IPS-20b (cell line): ENCODE measurements at regions not wholly inside any gene's neighbourhood (a gene's known extent, or its start where the extent isn't known, plus 50 kb on each side); places are given as distances from the start of the nearest gene placed in this dataset.

Experiments used
- H3K27ac ChIP-seq: one replicate; pipeline ENCODE4 v1.5.1; 2013; ENCODE audit warnings: low read length
- H3K27me3 ChIP-seq: 2 replicates; pipeline ENCODE4 v1.6.1; 2013; ENCODE audit warnings: mild to moderate bottlenecking, low read length, inconsistent platforms; ENCODE audit not compliant: insufficient read depth
- H3K36me3 ChIP-seq: 2 replicates; pipeline ENCODE4 v1.6.1; 2013; ENCODE audit warnings: low read depth, mild to moderate bottlenecking, inconsistent platforms, low read length, moderate library complexity; ENCODE audit not compliant: insufficient read depth
- H3K4me1 ChIP-seq: 2 replicates; pipeline ENCODE4 v1.6.1; 2013; ENCODE audit warnings: mild to moderate bottlenecking, control low read depth, inconsistent platforms, low read length, moderate library complexity; ENCODE audit not compliant: insufficient read depth
- H3K4me3 ChIP-seq: 2 replicates; pipeline ENCODE4 v1.5.1; 2013; ENCODE audit warnings: mild to moderate bottlenecking, low read length, inconsistent platforms
- H3K9ac ChIP-seq: 2 replicates; pipeline ENCODE4 v1.6.1; 2013; ENCODE audit warnings: low read depth, mild to moderate bottlenecking, inconsistent platforms, low read length, moderate library complexity
- H3K9me3 ChIP-seq: 2 replicates; pipeline ENCODE4 v1.6.1; 2013; ENCODE audit warnings: mild to moderate bottlenecking, low read depth, low read length, inconsistent platforms; ENCODE audit not compliant: insufficient read depth

DNA sequence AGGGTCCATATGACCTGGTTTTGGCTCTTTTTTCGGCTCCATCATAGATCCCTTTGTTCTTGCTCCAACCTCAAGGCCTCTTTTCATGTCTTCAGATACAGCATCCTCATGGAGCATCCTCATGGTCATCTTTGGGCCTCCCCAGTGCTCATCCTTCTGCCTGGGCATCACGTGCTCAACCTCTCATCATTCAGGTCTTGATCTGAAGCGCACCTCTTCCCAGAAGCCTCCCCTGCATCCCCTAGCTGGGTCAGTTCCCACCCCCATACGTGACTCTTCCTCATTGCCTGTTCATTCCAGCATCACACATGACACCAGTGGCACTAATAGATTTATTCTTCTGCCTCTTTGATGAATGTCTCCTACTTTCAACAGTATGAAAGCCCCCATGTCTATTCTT is 192.2 kb downstream of the MIAT start:
- Histone ChIP-seq H3K9me3 (no peaks in the 10 kb centered on the region), H3K4me1 (no peaks in the 10 kb centered on the region; the same call in 1 of the 2 replicates), H3K36me3 (no peaks in the 10 kb centered on the region), H3K9ac (no peak overlapping the region), H3K27me3 (no peaks in the 10 kb centered on the region; the same call in 1 of the 2 replicates), H3K4me3 (no peak overlapping the region), H3K27ac (no peak overlapping the region)

GRCh38 chr22:26851125-26851524 is 193.7 kb downstream of the MIAT start:
- Histone ChIP-seq H3K27me3 (no peaks in the 10 kb centered on the region; the same call in 1 of the 2 replicates), H3K27ac (no peak overlapping the region), H3K4me1 (no peaks in the 10 kb centered on the region; the same call in 1 of the 2 replicates), H3K9ac (no peak overlapping the region), H3K36me3 (no peaks in the 10 kb centered on the region), H3K4me3 (no peak overlapping the region), H3K9me3 (no peaks in the 10 kb centered on the region)

GRCh38 chr22:26852176-26852575 is 194.8 kb downstream of the MIAT start:
- H3K9ac ChIP-seq: no peak overlapping the region
- H3K27ac ChIP-seq: no peak overlapping the region
- H3K36me3 ChIP-seq: no peaks in the 10 kb centered on the region
- H3K4me1 ChIP-seq: no peaks in the 10 kb centered on the region; the same call in 1 of the 2 replicates
- H3K9me3 ChIP-seq: no peaks in the 10 kb centered on the region
- H3K27me3 ChIP-seq: no peaks in the 10 kb centered on the region; the same call in 1 of the 2 replicates
- H3K4me3 ChIP-seq: no peak overlapping the region

DNA sequence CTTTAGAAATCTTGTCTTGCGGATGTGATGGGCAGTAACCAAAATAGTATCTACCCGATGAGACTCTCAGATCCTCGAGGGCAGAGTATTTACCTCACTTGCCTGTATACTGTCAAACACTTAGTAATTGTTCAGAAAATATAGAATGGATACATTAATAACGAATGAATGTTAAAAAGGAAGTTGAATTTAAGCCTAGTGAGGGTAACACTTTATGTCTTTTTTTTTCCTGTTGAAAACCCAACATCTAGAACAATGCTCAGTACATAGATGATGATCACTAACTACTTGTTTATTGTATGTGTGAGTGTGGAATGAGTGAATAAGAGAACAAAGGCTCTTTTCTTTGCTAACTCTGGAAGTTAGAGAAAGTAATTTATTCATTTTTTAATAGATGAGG is 195.7 kb downstream of the MIAT start:
- H3K27me3 ChIP-seq: no peaks in the 10 kb centered on the region; the same call in 1 of the 2 replicates

GRCh38 chr22:26853495-26853894 is 196.1 kb downstream of the MIAT start:
- Histone ChIP-seq H3K4me3 (no peak overlapping the region), H3K27me3 (no peaks in the 10 kb centered on the region; the same call in 1 of the 2 replicates), H3K9ac (no peak overlapping the region), H3K4me1 (no peaks in the 10 kb centered on the region), H3K27ac (no peak overlapping the region), H3K9me3 (no peaks in the 10 kb centered on the region), H3K36me3 (no peaks in the 10 kb centered on the region)

More for the DNA sequence above, 195.7 kb downstream of the MIAT start:
- no peak overlapping the region for H3K9ac ChIP-seq
- H3K4me1 ChIP-seq: no peaks in the 10 kb centered on the region; the same call in 1 of the 2 replicates
- no peaks in the 10 kb centered on the region for H3K36me3 ChIP-seq
- no peak overlapping the region for H3K27ac ChIP-seq
- H3K9me3 ChIP-seq: no peaks in the 10 kb centered on the region
- H3K4me3 ChIP-seq: no peak overlapping the region

GRCh38 chr22:26857169-26857568 is 199.8 kb downstream of the MIAT start:
- Histone ChIP-seq H3K36me3 (no peaks in the 10 kb centered on the region), H3K9me3 (no peaks in the 10 kb centered on the region), H3K9ac (no peak overlapping the region)

GRCh38 chr22:26860301-26860700 is 202.9 kb downstream of the MIAT start:
- H3K36me3 ChIP-seq: no peaks in the 10 kb centered on the region
- H3K4me3 ChIP-seq: no peak overlapping the region
- H3K9ac ChIP-seq: no peak overlapping the region
- H3K27ac ChIP-seq: no peak overlapping the region
- H3K9me3 ChIP-seq: no peaks in the 10 kb centered on the region
- no peaks in the 10 kb centered on the region for H3K27me3 ChIP-seq
- peaks cover 5% of the 10 kb centered on the region; the same call in 1 of the 2 replicates for H3K4me1 ChIP-seq

More at GRCh38 chr22:26857169-26857568, 199.8 kb downstream of the MIAT start:
- no peak overlapping the region for H3K27ac ChIP-seq
- H3K4me1 ChIP-seq: peaks cover 5% of the 10 kb centered on the region; the same call in 1 of the 2 replicates
- no peaks in the 10 kb centered on the region for H3K27me3 ChIP-seq
- H3K4me3 ChIP-seq: no peak overlapping the region

- H3K9me3 ChIP-seq: no peaks in the 10 kb centered on the region
- H3K27ac ChIP-seq: no peak overlapping the region
- H3K4me1 ChIP-seq: no peaks in the 10 kb centered on the region
- no peaks in the 10 kb centered on the region for H3K36me3 ChIP-seq
- no peak overlapping the region for H3K9ac ChIP-seq
- H3K27me3 ChIP-seq: no peaks in the 10 kb centered on the region
- no peak overlapping the region for H3K4me3 ChIP-seq
Observed at GRCh38 chr22:26865021-26865420, 207.6 kb downstream of the MIAT start.

DNA sequence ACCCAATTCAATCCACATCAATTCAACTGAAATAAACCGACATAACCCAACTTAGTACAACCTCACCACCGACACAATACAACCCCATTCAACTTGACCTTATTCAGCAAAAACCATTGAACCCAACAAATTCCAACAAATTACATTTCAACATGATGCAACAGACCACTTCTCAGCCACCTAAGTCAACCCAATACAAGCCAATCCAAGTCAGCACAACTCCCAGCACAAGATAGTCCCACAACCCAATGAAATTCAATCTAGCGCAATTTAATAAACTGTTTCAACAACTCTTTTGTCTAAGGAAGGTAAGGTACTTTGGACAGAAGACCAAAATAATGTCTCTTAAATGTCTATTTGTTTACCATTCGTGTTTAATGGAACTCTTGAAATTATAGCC is 226.0 kb downstream of the MIAT start:
- Histone ChIP-seq H3K9ac (no peak overlapping the region), H3K4me3 (no peak overlapping the region), H3K4me1 (no peaks in the 10 kb centered on the region; the same call in 1 of the 2 replicates), H3K27ac (no peak overlapping the region), H3K27me3 (no peaks in the 10 kb centered on the region), H3K36me3 (no peaks in the 10 kb centered on the region), H3K9me3 (no peaks in the 10 kb centered on the region)

DNA sequence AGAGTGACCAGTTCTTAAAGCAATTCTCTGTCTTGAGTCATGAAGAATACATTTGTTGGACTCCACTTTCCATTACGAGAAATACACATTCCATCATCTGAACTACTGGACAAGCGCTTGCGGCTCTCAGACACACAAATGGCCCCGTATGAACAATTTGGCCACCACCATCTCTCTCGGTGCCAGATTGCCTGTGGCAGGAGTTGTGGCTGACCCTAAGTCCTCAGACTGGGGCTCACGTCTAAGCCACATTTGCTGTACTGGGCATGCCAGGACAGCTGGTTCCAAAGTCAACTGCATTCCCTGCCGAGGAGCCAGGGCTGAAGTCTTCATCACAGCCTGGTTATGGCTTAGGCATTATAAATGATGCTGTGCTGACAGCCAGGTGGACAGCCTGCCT is 227.5 kb downstream of the MIAT start:
- no peaks in the 10 kb centered on the region for H3K9me3 ChIP-seq
- no peak overlapping the region for H3K9ac ChIP-seq
- no peaks in the 10 kb centered on the region for H3K27me3 ChIP-seq
- H3K4me3 ChIP-seq: no peak overlapping the region
- no peak overlapping the region for H3K27ac ChIP-seq
- H3K36me3 ChIP-seq: no peaks in the 10 kb centered on the region
- H3K4me1 ChIP-seq: no peaks in the 10 kb centered on the region; the same call in 1 of the 2 replicates

DNA sequence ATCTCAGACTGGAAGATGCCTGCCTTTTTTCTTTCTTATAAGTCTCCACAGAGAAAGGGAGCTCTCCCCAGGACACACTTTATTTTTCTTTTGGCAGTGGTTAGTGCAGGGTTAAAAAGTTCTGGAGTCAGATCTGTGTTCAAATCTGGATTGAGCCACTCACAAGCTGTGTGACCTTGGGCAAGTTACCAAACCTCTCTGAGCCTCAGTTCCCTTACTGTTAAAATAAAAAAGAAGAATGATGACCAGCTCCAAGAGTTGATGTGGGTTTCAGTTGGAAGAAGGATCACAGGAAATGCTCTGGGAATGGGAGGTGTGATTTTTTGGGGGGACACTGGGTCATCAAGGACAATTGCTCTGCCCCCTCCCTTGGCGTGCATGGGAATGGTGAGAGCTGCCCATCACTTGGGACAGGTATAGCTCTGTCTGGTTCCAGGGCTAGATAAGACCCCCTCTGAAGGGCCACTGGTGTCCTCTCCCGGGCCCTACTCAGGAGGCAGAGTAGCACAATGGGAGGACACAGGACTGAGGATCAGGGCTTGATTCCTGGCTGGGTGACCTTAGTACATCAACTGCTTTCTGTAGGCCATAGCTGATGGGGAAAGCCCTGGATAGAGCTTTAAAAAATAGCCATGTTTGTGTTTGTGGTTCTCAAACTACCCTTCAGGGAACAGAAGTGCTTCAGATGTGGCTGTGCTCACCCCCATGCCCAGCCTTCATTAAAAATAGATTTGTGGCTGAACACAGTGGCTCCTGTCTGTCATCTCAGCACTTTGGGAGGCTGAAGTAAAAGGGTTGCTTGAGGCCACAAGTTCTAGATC is 228.3 kb downstream of the MIAT start:
- Histone ChIP-seq H3K27me3 (no peaks in the 10 kb centered on the region), H3K9ac (no peak overlapping the region), H3K9me3 (no peaks in the 10 kb centered on the region), H3K4me1 (no peaks in the 10 kb centered on the region; the same call in 1 of the 2 replicates), H3K36me3 (no peaks in the 10 kb centered on the region), H3K27ac (no peak overlapping the region), H3K4me3 (no peak overlapping the region)

DNA sequence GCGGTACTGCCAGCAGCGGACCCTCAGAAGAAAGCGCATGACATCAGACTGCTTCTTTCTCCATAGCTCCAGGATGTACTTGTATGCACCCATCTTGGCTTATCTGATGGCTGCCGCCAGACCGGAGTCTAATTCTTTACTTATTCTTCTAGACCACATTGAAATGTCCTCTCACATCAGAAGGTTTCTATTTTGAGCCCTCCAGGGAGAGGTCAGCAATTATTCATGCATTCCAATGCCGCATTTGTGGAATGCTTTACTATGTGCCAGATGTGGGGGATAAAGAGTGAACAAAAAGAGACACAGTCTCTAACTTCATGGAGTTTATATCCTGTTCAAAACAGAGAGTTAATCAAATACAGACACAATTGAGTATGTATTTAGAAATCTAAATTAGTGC is 230.1 kb downstream of the MIAT start:
- no peaks in the 10 kb centered on the region for H3K9me3 ChIP-seq
- no peak overlapping the region for H3K27ac ChIP-seq
- H3K36me3 ChIP-seq: no peaks in the 10 kb centered on the region
- H3K4me3 ChIP-seq: no peak overlapping the region
- no peak overlapping the region for H3K9ac ChIP-seq
- H3K4me1 ChIP-seq: no peaks in the 10 kb centered on the region; the same call in 1 of the 2 replicates
- no peaks in the 10 kb centered on the region for H3K27me3 ChIP-seq
